ENCODE measurements at regions not wholly inside any gene's neighbourhood (a gene's known extent, or its start where the extent isn't known, plus 50 kb on each side); places are given as distances from the start of the nearest gene placed in this dataset.

DNA sequence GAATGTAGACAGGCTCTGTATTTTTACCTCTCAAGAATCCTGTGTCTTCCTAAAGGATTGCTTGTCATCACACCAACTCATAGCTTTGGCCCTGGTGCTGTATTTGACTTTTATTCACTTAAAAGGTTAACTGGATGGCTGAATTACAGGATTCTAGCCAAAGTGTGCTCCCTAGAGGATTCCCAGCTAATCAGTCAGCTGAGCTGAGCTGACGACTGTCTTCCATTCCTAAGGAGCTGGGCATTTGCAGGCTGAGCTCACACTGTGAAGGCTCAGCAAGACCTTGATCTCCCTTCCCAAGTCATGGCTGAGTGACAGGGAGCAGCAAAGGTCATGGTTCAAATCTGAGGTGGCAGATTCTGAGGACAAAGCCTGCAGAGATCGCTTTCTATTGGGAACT is 59.0 kb upstream of the PALM2AKAP2 start:
- Histone ChIP-seq H3K36me3 (ENCODE audit: low read depth) (no peaks in the 10 kb centered on the region), H3K9me3 (ENCODE audit: severe bottlenecking) (no peaks in the 10 kb centered on the region)
- TF ChIP-seq, protein P1, sequence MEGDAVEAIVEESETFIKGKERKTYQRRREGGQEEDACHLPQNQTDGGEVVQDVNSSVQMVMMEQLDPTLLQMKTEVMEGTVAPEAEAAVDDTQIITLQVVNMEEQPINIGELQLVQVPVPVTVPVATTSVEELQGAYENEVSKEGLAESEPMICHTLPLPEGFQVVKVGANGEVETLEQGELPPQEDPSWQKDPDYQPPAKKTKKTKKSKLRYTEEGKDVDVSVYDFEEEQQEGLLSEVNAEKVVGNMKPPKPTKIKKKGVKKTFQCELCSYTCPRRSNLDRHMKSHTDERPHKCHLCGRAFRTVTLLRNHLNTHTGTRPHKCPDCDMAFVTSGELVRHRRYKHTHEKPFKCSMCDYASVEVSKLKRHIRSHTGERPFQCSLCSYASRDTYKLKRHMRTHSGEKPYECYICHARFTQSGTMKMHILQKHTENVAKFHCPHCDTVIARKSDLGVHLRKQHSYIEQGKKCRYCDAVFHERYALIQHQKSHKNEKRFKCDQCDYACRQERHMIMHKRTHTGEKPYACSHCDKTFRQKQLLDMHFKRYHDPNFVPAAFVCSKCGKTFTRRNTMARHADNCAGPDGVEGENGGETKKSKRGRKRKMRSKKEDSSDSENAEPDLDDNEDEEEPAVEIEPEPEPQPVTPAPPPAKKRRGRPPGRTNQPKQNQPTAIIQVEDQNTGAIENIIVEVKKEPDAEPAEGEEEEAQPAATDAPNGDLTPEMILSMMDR (IDR thresholded peaks at IDR 0.05; ENCODE audit: poor library complexity, severe bottlenecking): no peak

DNA sequence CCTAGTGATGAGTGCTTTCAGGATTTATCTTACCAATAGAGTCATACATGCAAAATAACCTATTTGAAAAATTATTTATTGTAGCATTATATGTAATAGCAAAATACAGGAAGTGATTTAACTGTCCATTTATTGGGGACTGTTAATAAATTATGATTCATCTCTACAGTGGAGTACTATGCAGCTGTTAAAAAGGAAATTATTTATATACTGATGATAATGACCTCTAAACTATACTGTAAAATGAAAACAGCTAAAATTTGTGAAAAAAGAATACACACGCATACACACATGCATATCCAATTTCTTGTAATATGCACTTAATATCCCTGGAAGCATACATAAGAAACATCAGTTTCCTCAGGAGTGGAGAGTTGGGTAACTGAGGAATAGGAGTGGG is 58.0 kb upstream of the PALM2AKAP2 start:
- TF ChIP-seq, protein P1 (IDR thresholded peaks at IDR 0.05; ENCODE audit: poor library complexity, severe bottlenecking): no peak
- Histone ChIP-seq H3K9me3 (ENCODE audit: severe bottlenecking) (no peaks in the 10 kb centered on the region), H3K4me3 (ENCODE audit: severe bottlenecking) (no peak overlapping the region), H3K36me3 (ENCODE audit: low read depth) (no peaks in the 10 kb centered on the region), H3K27ac (ENCODE audit: poor library complexity, severe bottlenecking) (no peak overlapping the region), H3K27me3 (ENCODE audit: insufficient read depth, poor library complexity, severe bottlenecking) (no peaks in the 10 kb centered on the region), H3K4me1 (ENCODE audit: insufficient read depth, poor library complexity, severe bottlenecking) (peaks cover 3% of the 10 kb centered on the region)
- DNase-seq (ENCODE audit: low spot score) (no peak), ATAC-seq (ENCODE audit: low read depth) (no peak)

More for the DNA sequence above, 59.0 kb upstream of the PALM2AKAP2 start:
- Histone ChIP-seq H3K4me1 (ENCODE audit: insufficient read depth, poor library complexity, severe bottlenecking) (peaks cover 5% of the 10 kb centered on the region), H3K27me3 (ENCODE audit: insufficient read depth, poor library complexity, severe bottlenecking) (no peaks in the 10 kb centered on the region), H3K27ac (ENCODE audit: poor library complexity, severe bottlenecking) (no peak overlapping the region), H3K4me3 (ENCODE audit: severe bottlenecking) (no peak overlapping the region)
- DNase-seq (ENCODE audit: low spot score) (no peak), ATAC-seq (ENCODE audit: low read depth) (no peak)

DNA sequence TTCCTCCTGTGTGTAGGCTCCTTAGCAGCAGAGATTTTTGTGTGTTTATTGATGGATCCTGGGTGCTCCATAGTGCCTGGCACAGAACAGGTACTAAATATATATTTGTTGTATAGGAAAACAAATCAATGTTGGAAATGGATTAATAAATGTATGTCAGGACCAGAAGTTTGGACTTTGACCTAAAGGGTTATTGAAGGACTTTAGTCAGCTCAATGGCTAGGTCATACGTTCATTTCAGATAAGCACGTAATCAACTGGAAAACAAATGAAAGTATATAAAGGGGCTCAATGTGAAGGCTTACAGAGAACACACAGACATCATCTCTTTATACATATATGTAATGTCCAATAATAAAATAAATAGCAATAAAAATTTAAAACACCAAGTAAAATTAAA is 56.2 kb upstream of the PALM2AKAP2 start:
- TF ChIP-seq, protein P1 (IDR thresholded peaks at IDR 0.05; ENCODE audit: poor library complexity, severe bottlenecking): no peak
- Histone ChIP-seq H3K27me3 (ENCODE audit: insufficient read depth, poor library complexity, severe bottlenecking) (no peaks in the 10 kb centered on the region), H3K9me3 (ENCODE audit: severe bottlenecking) (no peaks in the 10 kb centered on the region), H3K4me3 (ENCODE audit: severe bottlenecking) (no peak overlapping the region), H3K27ac (ENCODE audit: poor library complexity, severe bottlenecking) (no peak overlapping the region), H3K36me3 (ENCODE audit: low read depth) (no peaks in the 10 kb centered on the region), H3K4me1 (ENCODE audit: insufficient read depth, poor library complexity, severe bottlenecking) (no peaks in the 10 kb centered on the region)
- no peak for DNase-seq (ENCODE audit: low spot score)
- no peak for ATAC-seq (ENCODE audit: low read depth)

DNA sequence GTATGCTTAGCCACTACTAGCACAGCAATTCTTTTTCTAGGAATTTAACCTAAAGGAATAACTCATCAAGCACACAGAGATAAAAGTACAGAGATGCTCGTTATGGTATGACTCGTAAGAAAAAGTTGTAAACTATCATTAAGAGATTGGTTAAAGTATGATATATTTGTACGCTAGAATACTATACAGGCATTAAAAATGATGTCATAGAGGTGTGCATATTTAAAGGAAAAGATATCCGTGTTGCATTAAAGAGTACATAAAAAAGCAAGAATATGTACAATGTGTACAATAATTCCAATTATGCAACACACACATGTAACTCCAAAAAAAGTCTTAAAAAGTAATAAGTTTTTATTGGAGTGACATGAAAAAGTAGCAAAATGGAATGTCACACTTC is 54.5 kb upstream of the PALM2AKAP2 start:
- H3K27ac ChIP-seq (ENCODE audit: poor library complexity, severe bottlenecking): no peak overlapping the region
- H3K27me3 ChIP-seq (ENCODE audit: insufficient read depth, poor library complexity, severe bottlenecking): no peaks in the 10 kb centered on the region
- TF ChIP-seq, protein P1 (IDR thresholded peaks at IDR 0.05; ENCODE audit: poor library complexity, severe bottlenecking): no peak
- peaks cover 9% of the 10 kb centered on the region for H3K4me1 ChIP-seq (ENCODE audit: insufficient read depth, poor library complexity, severe bottlenecking)
- H3K9me3 ChIP-seq (ENCODE audit: severe bottlenecking): no peaks in the 10 kb centered on the region
- ATAC-seq (ENCODE audit: low read depth) (no peak), DNase-seq (ENCODE audit: low spot score) (no peak)
- H3K36me3 ChIP-seq (ENCODE audit: low read depth): no peaks in the 10 kb centered on the region
- H3K4me3 ChIP-seq (ENCODE audit: severe bottlenecking): no peak overlapping the region

DNA sequence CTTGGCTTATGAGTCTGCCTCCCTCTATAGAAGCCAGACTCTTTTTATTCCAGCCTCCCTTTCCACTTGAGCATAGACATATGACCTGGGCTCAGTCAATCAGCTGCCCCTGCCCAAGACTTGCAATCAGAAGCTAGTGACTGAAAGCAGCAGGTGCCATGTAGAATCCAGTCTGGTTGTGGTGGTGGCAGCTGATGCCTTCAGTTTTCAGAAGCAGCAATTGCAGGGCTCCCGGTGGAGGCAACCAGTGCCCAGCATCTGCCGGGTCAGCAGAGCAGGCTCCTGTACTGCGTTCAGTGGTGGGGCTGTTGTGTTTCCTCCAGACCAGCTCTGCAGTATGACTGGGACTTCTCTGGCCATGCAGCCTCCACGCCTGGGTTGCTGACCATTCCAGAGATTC is 53.9 kb upstream of the PALM2AKAP2 start:
- TF ChIP-seq, protein P1 (IDR thresholded peaks at IDR 0.05; ENCODE audit: poor library complexity, severe bottlenecking): no peak
- peaks cover 14% of the 10 kb centered on the region for H3K4me1 ChIP-seq (ENCODE audit: insufficient read depth, poor library complexity, severe bottlenecking)
- no peaks in the 10 kb centered on the region for H3K36me3 ChIP-seq (ENCODE audit: low read depth)
- ATAC-seq (ENCODE audit: low read depth) (no peak), DNase-seq (ENCODE audit: low spot score) (no peak)
- no peaks in the 10 kb centered on the region for H3K27me3 ChIP-seq (ENCODE audit: insufficient read depth, poor library complexity, severe bottlenecking)
- no peaks in the 10 kb centered on the region for H3K9me3 ChIP-seq (ENCODE audit: severe bottlenecking)
- no peak overlapping the region for H3K4me3 ChIP-seq (ENCODE audit: severe bottlenecking)
- no peak overlapping the region for H3K27ac ChIP-seq (ENCODE audit: poor library complexity, severe bottlenecking)
